H1 (cell line): ENCODE measurements at regions not wholly inside any gene's neighbourhood (a gene's known extent, or its start where the extent isn't known, plus 50 kb on each side); places are given as distances from the start of the nearest gene placed in this dataset.
"Not testable (repeated sequence)": the region's sequence is repeated elsewhere in the genome, so short reads cannot be mapped to it uniquely, and the experiment has no call there.

Experiments used
- CTCF ChIA-PET: fragments of 300-600 bp; sonication (Branson Sonifier 250); formaldehyde crosslinking; loops from one replicate; lab custom pipeline; 2021; ENCODE audit not compliant: partially characterized antibody; lab: Charles Lee
- POLR2A ChIA-PET: fragments of 300-600 bp; sonication (Branson Sonifier 250); formaldehyde crosslinking; loops from one replicate; lab custom pipeline; 2021; ENCODE audit warnings: inconsistent platforms; ENCODE audit not compliant: partially characterized antibody; lab: Charles Lee
- DNase-seq, 2 experiments: peaks; one replicate each; pipeline versions ENCODE4 v3.0.0 to v3.0.0-alpha.2; 2010 to 2022; ENCODE audit warnings: low spot score in 2 of 2, low read depth in 1 of 2, mixed read lengths in 1 of 2
- FAIRE-seq: peaks from 2 replicates; lab custom pipeline; 2011; peaks lifted over from hg19 to GRCh38; lab: Jason Lieb, UNC
- H2AFZ ChIP-seq: 2 replicates; pipeline ENCODE4 v1.8.1; 2012; ENCODE audit warnings: low read length, inconsistent platforms
- H2AK5ac ChIP-seq: 2 replicates; pipeline ENCODE4 v1.6.1; 2013; ENCODE audit warnings: low read depth, low read length
- H2BK120ac ChIP-seq: replicated peaks from 2 replicates; pipeline ENCODE3; 2013; ENCODE audit warnings: low read depth, low read length, inconsistent platforms
- H2BK12ac ChIP-seq: 2 replicates; pipeline ENCODE4 v1.6.1; 2013; ENCODE audit warnings: low read depth, low read length
- H2BK15ac ChIP-seq: 2 replicates; pipeline ENCODE4 v1.6.1; 2013; ENCODE audit warnings: low read length
- H2BK20ac ChIP-seq: 2 replicates; pipeline ENCODE4 v1.6.1; 2013; ENCODE audit warnings: low read length
- H2BK5ac ChIP-seq: 2 replicates; pipeline ENCODE4 v1.6.1; 2013; ENCODE audit warnings: low read depth, low read length
- H3K14ac ChIP-seq: 2 replicates; pipeline ENCODE4 v1.6.1; 2013; ENCODE audit warnings: inconsistent platforms; ENCODE audit not compliant: insufficient read length
- H3K18ac ChIP-seq: 2 replicates; pipeline ENCODE4 v1.6.1; 2013; ENCODE audit warnings: low read length; ENCODE audit errors: extremely low read depth
- H3K23ac ChIP-seq: 2 replicates; pipeline ENCODE4 v1.6.1; 2013; ENCODE audit warnings: inconsistent platforms; ENCODE audit not compliant: insufficient read length
- H3K23me2 ChIP-seq: 2 replicates; pipeline ENCODE4 v1.6.1; 2013; ENCODE audit warnings: low read depth, low read length
- H3K27ac ChIP-seq: 2 replicates; pipeline ENCODE4 v1.6.1; 2011; ENCODE audit warnings: low read depth, low read length, inconsistent platforms
- H3K27me3 ChIP-seq, 4 experiments: replicated peaks in 1 of 4; 1 replicate in 1 of 4; 2 replicates in 3 of 4; pipeline versions ENCODE4 v1.6.1 to v1.8.1; 2011 to 2013; ENCODE audit warnings: low read length in 3 of 4, mild to moderate bottlenecking in 3 of 4, inconsistent platforms in 2 of 4, mixed read lengths in 2 of 4, moderate library complexity in 1 of 4; ENCODE audit not compliant: control insufficient read depth in 3 of 4, insufficient read depth in 3 of 4; ENCODE audit errors: extremely low read depth in 1 of 4
- H3K36me3 ChIP-seq, 4 experiments: 2 replicates each; pipeline versions ENCODE4 v1.6.1 to v1.8.1; 2011 to 2013; ENCODE audit warnings: mild to moderate bottlenecking in 4 of 4, low read length in 3 of 4, moderate library complexity in 2 of 4, control low read depth in 1 of 4, inconsistent platforms in 1 of 4; ENCODE audit not compliant: insufficient read depth in 4 of 4, control insufficient read depth in 2 of 4
- H3K4ac ChIP-seq: replicated peaks from 2 replicates; pipeline ENCODE3; 2013; ENCODE audit warnings: low read length, low read depth, mixed read lengths, inconsistent platforms; ENCODE audit not compliant: insufficient read length
- H3K4me1 ChIP-seq, 4 experiments: replicated peaks in 1 of 4; 1 replicate in 1 of 4; 2 replicates in 3 of 4; pipeline versions ENCODE4 v1.6.1 to v1.8.1; 2011 to 2013; ENCODE audit warnings: low read length in 3 of 4, inconsistent platforms in 2 of 4, mixed read lengths in 1 of 4; ENCODE audit not compliant: insufficient read depth in 4 of 4, control insufficient read depth in 3 of 4
- H3K4me2 ChIP-seq, 2 experiments: 2 replicates each; pipeline versions ENCODE4 v1.6.1 to v1.8.1; 2011 to 2013; ENCODE audit warnings: low read depth in 2 of 2, low read length in 2 of 2, control low read depth in 1 of 2, inconsistent platforms in 1 of 2, mild to moderate bottlenecking in 1 of 2; ENCODE audit not compliant: insufficient read depth in 1 of 2
- H3K4me3 ChIP-seq, 4 experiments: fragments of 200-600, 300-600 bp in 1 of 4; sonication (generic), shearing (Covaris generic), sonication (Bioruptor Twin) in 1 of 4; 2 replicates each; pipeline versions ENCODE4 v1.5.1 to v1.8.1; 2011 to 2016; ENCODE audit warnings: low read length in 4 of 4, low read depth in 3 of 4, control low read depth in 2 of 4, inconsistent platforms in 2 of 4, mild to moderate bottlenecking in 2 of 4, mixed read lengths in 1 of 4, moderate library complexity in 1 of 4; ENCODE audit not compliant: insufficient read depth in 2 of 4; ENCODE audit errors: extremely low read depth in 1 of 4
- H3K56ac ChIP-seq: replicated peaks from 2 replicates; pipeline ENCODE3; 2013; ENCODE audit warnings: low read depth, mild to moderate bottlenecking, mixed read lengths, low read length, inconsistent platforms; ENCODE audit not compliant: insufficient read length
- H3K79me1 ChIP-seq: 2 replicates; pipeline ENCODE4 v1.6.1; 2013; ENCODE audit warnings: low read depth, low read length, control low read depth
- H3K79me2 ChIP-seq, 2 experiments: 2 replicates each; pipeline versions ENCODE4 v1.6.1 to v1.8.1; 2012 to 2013; ENCODE audit warnings: low read length in 2 of 2, mild to moderate bottlenecking in 2 of 2, inconsistent platforms in 1 of 2; ENCODE audit not compliant: insufficient read depth in 2 of 2, control insufficient read depth in 1 of 2
- H3K9ac ChIP-seq, 4 experiments: replicated peaks in 1 of 4; 1 replicate in 1 of 4; 2 replicates in 3 of 4; pipeline versions ENCODE4 v1.6.1 to v1.8.1; 2011 to 2013; ENCODE audit warnings: low read depth in 3 of 4, low read length in 3 of 4, control low read depth in 2 of 4, mild to moderate bottlenecking in 2 of 4, moderate library complexity in 2 of 4, inconsistent platforms in 1 of 4; ENCODE audit errors: extremely low read depth in 1 of 4
- H3K9me3 ChIP-seq, 2 experiments: 2 replicates each; pipeline versions ENCODE4 v1.6.1 to v1.8.1; 2012 to 2013; ENCODE audit warnings: mild to moderate bottlenecking in 2 of 2, moderate library complexity in 2 of 2, control low read depth in 1 of 2, inconsistent platforms in 1 of 2, low read depth in 1 of 2, low read length in 1 of 2, mixed read lengths in 1 of 2; ENCODE audit not compliant: insufficient read depth in 2 of 2
- H4K20me1 ChIP-seq, 2 experiments: replicated peaks in 1 of 2; 2 replicates each; pipeline versions ENCODE3 to v1.8.1; 2011 to 2013; ENCODE audit warnings: inconsistent platforms in 2 of 2, low read length in 2 of 2, mild to moderate bottlenecking in 1 of 2; ENCODE audit not compliant: insufficient read depth in 2 of 2, control insufficient read depth in 1 of 2
- H4K5ac ChIP-seq: 2 replicates; pipeline ENCODE4 v1.6.1; 2013; ENCODE audit warnings: low read length, low read depth, mixed read lengths, inconsistent platforms; ENCODE audit not compliant: insufficient read length
- H4K8ac ChIP-seq: 2 replicates; pipeline ENCODE4 v1.8.0; 2013; ENCODE audit warnings: mild to moderate bottlenecking, moderate library complexity, low read length, inconsistent platforms; ENCODE audit not compliant: insufficient read depth; ENCODE audit errors: extremely low read depth
- H4K91ac ChIP-seq: replicated peaks from 2 replicates; pipeline ENCODE3; 2013; ENCODE audit warnings: low read length, mixed read lengths, inconsistent platforms; ENCODE audit not compliant: insufficient read length
- WGBS, 2 experiments: shearing (Covaris generic) in 1 of 2; methylation state at CpG; one replicate each; pipeline versions ENCODE4 v1.1.6 to v1.1.7; 2013 to 2015; ENCODE audit warnings: low lambda C conversion rate in 2 of 2, mixed read lengths in 2 of 2, inconsistent platforms in 1 of 2, low coverage in 1 of 2, missing lambda C conversion rate in 1 of 2; ENCODE audit not compliant: insufficient replicate concordance in 2 of 2, insufficient coverage in 1 of 2, insufficient read length in 1 of 2; ENCODE audit errors: extremely low coverage in 1 of 2, missing lambda C conversion rate in 1 of 2; 5-methylcytosine and 5-hydroxymethylcytosine counted together

GRCh38 chr21:9740991-9741742, 780.2 kb upstream of the TPTE start:
- DNase-seq, H3K14ac ChIP-seq, H2AFZ ChIP-seq, POLR2A ChIA-PET, H4K91ac ChIP-seq, H2BK120ac ChIP-seq, H3K18ac ChIP-seq, H3K4me1 ChIP-seq, H3K36me3 ChIP-seq, H2BK5ac ChIP-seq, H3K4me3 ChIP-seq, H3K56ac ChIP-seq, H3K9ac ChIP-seq, H4K20me1 ChIP-seq, CTCF ChIA-PET, H2BK20ac ChIP-seq, H3K79me1 ChIP-seq, H3K4ac ChIP-seq, H3K23ac ChIP-seq, H2AK5ac ChIP-seq, H4K5ac ChIP-seq, H3K23me2 ChIP-seq, H3K4me2 ChIP-seq, FAIRE-seq, H2BK12ac ChIP-seq, H2BK15ac ChIP-seq, H4K8ac ChIP-seq, H3K79me2 ChIP-seq, H3K27me3 ChIP-seq, H3K27ac ChIP-seq: not testable (repeated sequence)
- H3K9me3 ChIP-seq: peaks cover 53 to 78% of the 10 kb centered on the region in 2 experiments
- 69% methylated on average over 7 of the region's 8 CpGs; no CpG with 5 or more reads in 1 of the 2 experiments for WGBS, 2 experiments

- H2BK12ac ChIP-seq, H3K27me3 ChIP-seq, H3K79me2 ChIP-seq, POLR2A ChIA-PET, H3K23me2 ChIP-seq, FAIRE-seq, H4K20me1 ChIP-seq, H2BK20ac ChIP-seq, H2BK120ac ChIP-seq, H4K8ac ChIP-seq, H3K27ac ChIP-seq, H3K4me1 ChIP-seq, DNase-seq, H3K4ac ChIP-seq, CTCF ChIA-PET, H2AK5ac ChIP-seq, H2AFZ ChIP-seq, H4K5ac ChIP-seq, H2BK15ac ChIP-seq, H3K4me3 ChIP-seq, H3K14ac ChIP-seq, H3K56ac ChIP-seq, H3K23ac ChIP-seq, H3K4me2 ChIP-seq, H3K36me3 ChIP-seq, H2BK5ac ChIP-seq, H4K91ac ChIP-seq, H3K18ac ChIP-seq, H3K9ac ChIP-seq, H3K79me1 ChIP-seq: not testable (repeated sequence)
- 90% methylated on average over 8 of the region's 10 CpGs; no CpG with 5 or more reads in 1 of the 2 experiments for WGBS, 2 experiments
- peaks cover 39 to 73% of the 10 kb centered on the region in 2 experiments for H3K9me3 ChIP-seq
Measured at GRCh38 chr21:9743566-9743965, 777.8 kb upstream of the TPTE start.
